ENCODE measurements at regions not wholly inside any gene's neighbourhood (a gene's known extent, or its start where the extent isn't known, plus 50 kb on each side); places are given as distances from the start of the nearest gene placed in this dataset.

- TF ChIP-seq ATF3 (IDR thresholded peaks at IDR 0.05) (no peak), ZBTB33 (IDR thresholded peaks at IDR 0.05) (no peak), FOXA2 (IDR thresholded peaks at IDR 0.05) (no peak), YY1 (IDR thresholded peaks at IDR 0.05) (no peak), TAF1 (conservative IDR thresholded peaks at IDR 0.05) (no peak)
Measured at GRCh38 chr6:25023781-25024180, 88.0 kb upstream of the RIPOR2 start (continued).

GRCh38 chr6:25024821-25025220 is 89.1 kb upstream of the RIPOR2 start:
- H3K27me3 ChIP-seq (ENCODE audit: control insufficient read depth in 4 of 4, insufficient read depth in 4 of 4, low read length in 3 of 4) = no peaks in the 10 kb centered on the region
- no peak for TF ChIP-seq TAF1 (conservative IDR thresholded peaks at IDR 0.05)
- TF ChIP-seq FOXA2 (IDR thresholded peaks at IDR 0.05) = no peak
- TF ChIP-seq ZBTB33 (IDR thresholded peaks at IDR 0.05) = no peak
- no peak for TF ChIP-seq HNF4A (conservative IDR thresholded peaks at IDR 0.05)
- TF ChIP-seq NR2F2 (IDR thresholded peaks at IDR 0.05) = no peak
- no peak for TF ChIP-seq SP1 (IDR thresholded peaks at IDR 0.05)
- no peak for TF ChIP-seq GABPA (IDR thresholded peaks at IDR 0.05 in 1 of 2, conservative IDR thresholded peaks at IDR 0.05 in 1 of 2)
- no peak for TF ChIP-seq JUND (IDR thresholded peaks at IDR 0.05)
- no peak for TF ChIP-seq ATF3 (IDR thresholded peaks at IDR 0.05)
- no peak for TF ChIP-seq REST (IDR thresholded peaks at IDR 0.05)
- no peak for TF ChIP-seq EGR1 (IDR thresholded peaks at IDR 0.05; ENCODE audit: low read depth in 2 of 2)
- TF ChIP-seq FOXA1 (IDR thresholded peaks at IDR 0.05) = no peak
- TF ChIP-seq HNF4G (IDR thresholded peaks at IDR 0.05) = no peak
- TF ChIP-seq MAX (IDR thresholded peaks at IDR 0.05) = no peak
- TF ChIP-seq RAD21 (IDR thresholded peaks at IDR 0.05) = no peak
- TF ChIP-seq RXRA (IDR thresholded peaks at IDR 0.05) = no peak
- no peak for TF ChIP-seq CTCF (IDR thresholded peaks at IDR 0.05; ENCODE audit: low read depth, low read length, missing input control)
- TF ChIP-seq YY1 (IDR thresholded peaks at IDR 0.05) = no peak
- no peaks in the 10 kb centered on the region for H3K4me1 ChIP-seq (ENCODE audit: control insufficient read depth in 4 of 4, insufficient read depth in 4 of 4, low read length in 3 of 4)
- H3K36me3 ChIP-seq (ENCODE audit: control insufficient read depth in 4 of 4, insufficient read depth in 3 of 4, low read depth in 1 of 4, low read length in 3 of 4) = no peaks in the 10 kb centered on the region
- H3K27ac ChIP-seq (ENCODE audit: low read depth in 1 of 2, low read length in 2 of 2) = no peak overlapping the region
- DNase-seq (ENCODE audit: low spot score) = no peak
- no peak overlapping the region for H3K9ac ChIP-seq (ENCODE audit: low read depth in 1 of 2, low read length in 2 of 2)
- no peaks in the 10 kb centered on the region for H3K9me3 ChIP-seq (ENCODE audit: control insufficient read depth in 4 of 4, low read length in 3 of 4)
- no peak overlapping the region for H3K4me3 ChIP-seq (ENCODE audit: low read depth in 1 of 3, low read length in 3 of 3)
- 74% methylated on average over 3 of the region's 3 CpGs for WGBS

All from liver (tissue), 8 donors.